ENCODE measurements at regions not wholly inside any gene's neighbourhood (a gene's known extent, or its start where the extent isn't known, plus 50 kb on each side); places are given as distances from the start of the nearest gene placed in this dataset.

DNA sequence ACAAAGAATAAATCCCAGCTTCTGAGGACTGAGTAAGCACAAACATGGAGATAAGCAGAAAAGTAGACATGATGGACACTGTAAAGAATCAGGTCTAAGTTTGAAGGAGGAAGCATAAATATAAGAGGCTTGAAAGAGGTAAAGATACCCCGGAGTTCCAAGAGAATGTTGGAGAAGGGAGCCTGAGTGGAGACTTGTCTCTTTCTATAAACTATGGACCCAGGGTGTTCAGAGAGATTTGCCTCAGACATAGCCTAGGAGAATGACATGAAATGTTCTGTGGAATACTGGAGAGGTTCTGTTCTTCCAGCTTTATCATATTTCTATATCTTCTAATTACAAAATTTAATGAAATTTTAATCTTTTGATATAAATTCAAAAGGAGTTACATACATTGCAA lies 554.3 kb upstream of the B3GALT2 start:
- TF ChIP-seq, protein P1, sequence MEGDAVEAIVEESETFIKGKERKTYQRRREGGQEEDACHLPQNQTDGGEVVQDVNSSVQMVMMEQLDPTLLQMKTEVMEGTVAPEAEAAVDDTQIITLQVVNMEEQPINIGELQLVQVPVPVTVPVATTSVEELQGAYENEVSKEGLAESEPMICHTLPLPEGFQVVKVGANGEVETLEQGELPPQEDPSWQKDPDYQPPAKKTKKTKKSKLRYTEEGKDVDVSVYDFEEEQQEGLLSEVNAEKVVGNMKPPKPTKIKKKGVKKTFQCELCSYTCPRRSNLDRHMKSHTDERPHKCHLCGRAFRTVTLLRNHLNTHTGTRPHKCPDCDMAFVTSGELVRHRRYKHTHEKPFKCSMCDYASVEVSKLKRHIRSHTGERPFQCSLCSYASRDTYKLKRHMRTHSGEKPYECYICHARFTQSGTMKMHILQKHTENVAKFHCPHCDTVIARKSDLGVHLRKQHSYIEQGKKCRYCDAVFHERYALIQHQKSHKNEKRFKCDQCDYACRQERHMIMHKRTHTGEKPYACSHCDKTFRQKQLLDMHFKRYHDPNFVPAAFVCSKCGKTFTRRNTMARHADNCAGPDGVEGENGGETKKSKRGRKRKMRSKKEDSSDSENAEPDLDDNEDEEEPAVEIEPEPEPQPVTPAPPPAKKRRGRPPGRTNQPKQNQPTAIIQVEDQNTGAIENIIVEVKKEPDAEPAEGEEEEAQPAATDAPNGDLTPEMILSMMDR (IDR thresholded peaks at IDR 0.05): no peak
- TF ChIP-seq POLR2A (IDR thresholded peaks at IDR 0.05): no peak
